OCI-LY1 (cell line): ENCODE measurements at regions not wholly inside any gene's neighbourhood (a gene's known extent, or its start where the extent isn't known, plus 50 kb on each side); places are given as distances from the start of the nearest gene placed in this dataset.

Experiments used
- EZH2 ChIP-seq: fragments of 200-600 bp; sonication (generic), shearing (Covaris generic); IDR thresholded peaks from 2 replicates; pipeline ENCODE4 v1.8.0; 2017; ENCODE audit warnings: borderline replicate concordance, mixed run types, mild to moderate bottlenecking, antibody characterized with exemption, low read length, moderate library complexity, mixed read lengths
- TF ChIP-seq, protein P1 (sequence below): fragments of 200-600 bp; sonication (generic), shearing (Covaris generic); IDR thresholded peaks from 2 replicates; pipeline ENCODE4 v1.5.1; 2017; ENCODE audit warnings: mild to moderate bottlenecking, antibody characterized with exemption, low read length, moderate library complexity, mixed read lengths

DNA sequence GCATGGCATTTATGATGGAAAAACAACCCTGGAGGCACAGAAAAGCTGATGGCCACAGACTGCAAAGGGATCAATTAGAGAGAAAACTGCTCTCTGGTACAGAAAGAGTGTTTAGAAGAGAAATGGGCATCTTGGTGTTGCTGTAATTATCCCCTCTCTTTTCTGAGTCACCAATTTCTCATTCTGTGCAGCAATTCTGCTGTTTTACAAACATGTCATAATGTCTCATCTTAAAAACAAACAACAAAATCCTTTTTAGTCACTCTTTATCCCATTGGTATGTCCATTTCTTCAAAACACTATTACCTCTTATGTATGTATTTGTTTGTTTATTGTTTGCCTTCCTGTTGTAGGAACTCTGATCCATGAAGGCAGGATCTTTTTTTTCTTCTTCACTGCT lies 73.9 kb upstream of the HK2 start:
- TF ChIP-seq, protein P1, sequence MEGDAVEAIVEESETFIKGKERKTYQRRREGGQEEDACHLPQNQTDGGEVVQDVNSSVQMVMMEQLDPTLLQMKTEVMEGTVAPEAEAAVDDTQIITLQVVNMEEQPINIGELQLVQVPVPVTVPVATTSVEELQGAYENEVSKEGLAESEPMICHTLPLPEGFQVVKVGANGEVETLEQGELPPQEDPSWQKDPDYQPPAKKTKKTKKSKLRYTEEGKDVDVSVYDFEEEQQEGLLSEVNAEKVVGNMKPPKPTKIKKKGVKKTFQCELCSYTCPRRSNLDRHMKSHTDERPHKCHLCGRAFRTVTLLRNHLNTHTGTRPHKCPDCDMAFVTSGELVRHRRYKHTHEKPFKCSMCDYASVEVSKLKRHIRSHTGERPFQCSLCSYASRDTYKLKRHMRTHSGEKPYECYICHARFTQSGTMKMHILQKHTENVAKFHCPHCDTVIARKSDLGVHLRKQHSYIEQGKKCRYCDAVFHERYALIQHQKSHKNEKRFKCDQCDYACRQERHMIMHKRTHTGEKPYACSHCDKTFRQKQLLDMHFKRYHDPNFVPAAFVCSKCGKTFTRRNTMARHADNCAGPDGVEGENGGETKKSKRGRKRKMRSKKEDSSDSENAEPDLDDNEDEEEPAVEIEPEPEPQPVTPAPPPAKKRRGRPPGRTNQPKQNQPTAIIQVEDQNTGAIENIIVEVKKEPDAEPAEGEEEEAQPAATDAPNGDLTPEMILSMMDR = no peak
- no peak for TF ChIP-seq EZH2
